Dendritic cell treated with granulocyte-macrophage colony-stimulating factor and Interleukin-4, amounts not matched to agents 40 ng/mL and 50 ng/mL, for 4 days (primary cell): ENCODE measurements at regions not wholly inside any gene's neighbourhood (a gene's known extent, or its start where the extent isn't known, plus 50 kb on each side); places are given as distances from the start of the nearest gene placed in this dataset.

Experiments
- H3K27ac Mint-ChIP-seq: one replicate; pipeline ENCODE4 v1.8.0; 2022; ENCODE audit warnings: mild to moderate bottlenecking, mixed read lengths
- H3K27me3 Mint-ChIP-seq: one replicate; pipeline ENCODE4 v1.8.0; 2022; ENCODE audit warnings: mild to moderate bottlenecking, mixed read lengths
- H3K36me3 Mint-ChIP-seq: one replicate; pipeline ENCODE4 v1.8.0; 2022; ENCODE audit warnings: low read depth, mixed read lengths
- H3K4me1 Mint-ChIP-seq: one replicate; pipeline ENCODE4 v1.8.0; 2022; ENCODE audit warnings: low read depth, mixed read lengths
- H3K4me3 Mint-ChIP-seq: one replicate; pipeline ENCODE4 v1.8.0; 2022; ENCODE audit warnings: mild to moderate bottlenecking, moderate library complexity, mixed read lengths
- H3K9me3 Mint-ChIP-seq: one replicate; pipeline ENCODE4 v1.8.0; 2022; ENCODE audit warnings: mixed read lengths
- intact Hi-C: fragments of 100-400 bp; cut with micrococcal nuclease; formaldehyde crosslinking; loops from one replicate; pipeline ENCODE4 v1.15.0; 2022

- no peaks in the 10 kb centered on the region for H3K4me1 Mint-ChIP-seq
- H3K27me3 Mint-ChIP-seq = no peaks in the 10 kb centered on the region
- no peak overlapping the region for H3K27ac Mint-ChIP-seq
- intact Hi-C loops = no loop called here
- no peaks in the 10 kb centered on the region for H3K9me3 Mint-ChIP-seq
- H3K4me3 Mint-ChIP-seq = no peak overlapping the region
- H3K36me3 Mint-ChIP-seq = no peaks in the 10 kb centered on the region
These were observed 317.4 kb upstream of the SORCS1 start for GRCh38 chr10:107481881-107482280.

DNA sequence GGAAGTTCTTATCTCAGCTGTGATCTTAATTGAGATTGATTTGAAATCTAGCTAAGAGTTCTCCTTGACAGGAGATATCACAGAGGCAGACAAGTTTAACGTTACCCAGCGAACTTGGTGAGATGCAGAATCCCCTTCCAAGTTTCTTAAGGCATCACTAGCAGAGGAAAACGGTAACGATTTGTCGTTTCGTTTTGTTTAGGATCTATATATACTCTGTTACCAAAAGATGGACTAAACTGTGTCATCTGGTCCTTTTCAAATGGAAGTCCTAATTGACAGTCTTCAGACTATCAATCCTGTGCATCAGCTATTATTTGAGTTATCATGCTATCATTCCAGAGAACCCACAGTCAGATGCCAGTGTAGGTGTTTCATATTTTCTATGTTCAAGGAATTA lies 316.7 kb upstream of the SORCS1 start:
- intact Hi-C loops = no loop called here
- H3K27ac Mint-ChIP-seq = no peak overlapping the region

DNA sequence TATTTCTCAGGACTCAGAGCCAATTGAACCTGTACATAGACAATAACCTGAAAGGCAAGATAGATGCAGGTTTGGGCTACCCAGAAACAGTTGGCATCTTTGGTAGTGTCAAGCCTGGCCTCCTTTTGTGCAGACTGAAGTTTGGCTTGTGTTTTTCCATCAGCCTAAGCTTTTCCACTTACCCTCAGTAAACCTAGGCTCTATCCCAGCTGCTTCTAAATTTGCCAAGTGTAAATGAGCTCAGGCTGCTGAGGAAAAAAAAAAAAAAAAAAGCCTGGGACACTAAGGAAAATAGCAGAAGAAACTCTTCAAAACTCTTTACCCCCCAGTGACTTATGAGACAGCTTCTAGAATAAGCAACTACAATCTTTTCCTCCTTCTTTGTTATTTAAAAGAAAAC lies 316.3 kb upstream of the SORCS1 start:
- Mint-ChIP-seq H3K9me3 (no peaks in the 10 kb centered on the region), H3K27ac (no peak overlapping the region), H3K36me3 (no peaks in the 10 kb centered on the region), H3K27me3 (no peaks in the 10 kb centered on the region), H3K4me1 (no peaks in the 10 kb centered on the region), H3K4me3 (no peak overlapping the region)
- intact Hi-C loops = no loop called here

More for the DNA sequence above, 316.7 kb upstream of the SORCS1 start:
- H3K4me3 Mint-ChIP-seq = no peak overlapping the region
- H3K27me3 Mint-ChIP-seq = no peaks in the 10 kb centered on the region
- H3K4me1 Mint-ChIP-seq = no peaks in the 10 kb centered on the region
- no peaks in the 10 kb centered on the region for H3K36me3 Mint-ChIP-seq
- no peaks in the 10 kb centered on the region for H3K9me3 Mint-ChIP-seq

- H3K27ac Mint-ChIP-seq = no peak overlapping the region
- H3K36me3 Mint-ChIP-seq = no peaks in the 10 kb centered on the region
- H3K27me3 Mint-ChIP-seq = no peaks in the 10 kb centered on the region
- intact Hi-C loops = no loop called here
- H3K4me1 Mint-ChIP-seq = no peaks in the 10 kb centered on the region
- no peak overlapping the region for H3K4me3 Mint-ChIP-seq
- no peaks in the 10 kb centered on the region for H3K9me3 Mint-ChIP-seq
These were observed 312.8 kb upstream of the SORCS1 start for GRCh38 chr10:107477266-107477665.

GRCh38 chr10:107476408-107476807 lies 311.9 kb upstream of the SORCS1 start:
- Mint-ChIP-seq H3K27me3 (no peaks in the 10 kb centered on the region), H3K4me1 (no peaks in the 10 kb centered on the region), H3K36me3 (no peaks in the 10 kb centered on the region), H3K9me3 (no peaks in the 10 kb centered on the region), H3K27ac (no peak overlapping the region), H3K4me3 (no peak overlapping the region)
- intact Hi-C loops = no loop called here

DNA sequence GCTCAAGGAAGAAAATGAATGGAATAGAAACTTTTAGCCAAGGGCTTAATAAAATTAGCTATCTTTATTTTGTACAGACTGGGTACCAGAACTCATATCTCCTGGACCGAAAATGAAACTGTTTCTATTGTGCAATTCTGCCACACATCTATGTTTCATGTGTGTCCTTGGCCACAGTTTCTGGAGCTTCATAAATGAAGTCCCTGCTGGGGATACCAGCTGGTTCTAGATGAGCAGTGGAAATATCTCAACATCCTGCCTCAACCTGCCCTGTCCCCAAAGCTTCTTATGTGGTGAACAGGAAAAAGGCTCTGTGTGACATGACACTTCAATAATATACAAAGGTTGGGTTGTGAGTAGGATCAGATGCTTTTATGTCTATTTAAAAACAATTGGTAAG lies 310.1 kb upstream of the SORCS1 start:
- intact Hi-C loops = no loop called here
- no peaks in the 10 kb centered on the region for H3K27me3 Mint-ChIP-seq
- no peak overlapping the region for H3K27ac Mint-ChIP-seq
- no peaks in the 10 kb centered on the region for H3K36me3 Mint-ChIP-seq
- H3K4me1 Mint-ChIP-seq = no peaks in the 10 kb centered on the region
- H3K4me3 Mint-ChIP-seq = no peak overlapping the region
- no peaks in the 10 kb centered on the region for H3K9me3 Mint-ChIP-seq

- intact Hi-C loops = no loop called here
- Mint-ChIP-seq H3K4me3 (no peak overlapping the region), H3K27me3 (no peaks in the 10 kb centered on the region), H3K27ac (no peak overlapping the region), H3K9me3 (no peaks in the 10 kb centered on the region), H3K4me1 (no peaks in the 10 kb centered on the region), H3K36me3 (no peaks in the 10 kb centered on the region)
These were observed 308.7 kb upstream of the SORCS1 start for GRCh38 chr10:107473225-107473624.

DNA sequence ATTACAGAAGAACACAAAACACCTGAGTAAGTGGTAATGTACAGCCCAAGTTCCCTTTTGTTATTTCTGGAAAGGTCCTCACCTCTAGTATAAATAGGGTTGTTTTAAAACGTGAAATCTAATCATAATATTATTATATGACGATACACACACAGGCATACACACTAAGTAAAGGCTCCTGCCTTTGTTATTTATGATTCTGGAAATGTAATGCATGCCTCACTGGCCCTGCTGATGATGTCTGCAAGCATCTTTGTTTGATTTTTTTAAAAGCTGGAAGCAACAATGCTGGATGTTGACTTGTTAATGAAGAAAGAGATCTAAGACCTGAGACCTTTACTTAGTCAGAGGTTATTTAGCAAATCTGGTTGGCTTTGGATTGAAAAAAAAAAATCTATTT lies 307.4 kb upstream of the SORCS1 start:
- Mint-ChIP-seq H3K36me3 (no peaks in the 10 kb centered on the region), H3K27ac (no peak overlapping the region), H3K4me3 (no peak overlapping the region), H3K27me3 (no peaks in the 10 kb centered on the region), H3K9me3 (no peaks in the 10 kb centered on the region), H3K4me1 (no peaks in the 10 kb centered on the region)
- intact Hi-C loops = no loop called here

- Mint-ChIP-seq H3K4me1 (peaks cover 6% of the 10 kb centered on the region), H3K4me3 (no peak overlapping the region), H3K27ac (no peak overlapping the region), H3K9me3 (no peaks in the 10 kb centered on the region), H3K36me3 (no peaks in the 10 kb centered on the region), H3K27me3 (no peaks in the 10 kb centered on the region)
- intact Hi-C loops = no loop called here
These were observed 289.1 kb upstream of the SORCS1 start for GRCh38 chr10:107453561-107453960.

- intact Hi-C loops = no loop called here
- Mint-ChIP-seq H3K36me3 (no peaks in the 10 kb centered on the region), H3K9me3 (no peaks in the 10 kb centered on the region), H3K4me1 (peaks cover 6% of the 10 kb centered on the region), H3K27me3 (no peaks in the 10 kb centered on the region), H3K27ac (no peak overlapping the region), H3K4me3 (no peak overlapping the region)
These were observed 286.5 kb upstream of the SORCS1 start for GRCh38 chr10:107451047-107451446.

- intact Hi-C loops = no loop called here
- Mint-ChIP-seq H3K9me3 (no peaks in the 10 kb centered on the region), H3K4me1 (peaks cover 6% of the 10 kb centered on the region), H3K27ac (no peak overlapping the region), H3K27me3 (no peaks in the 10 kb centered on the region), H3K36me3 (no peaks in the 10 kb centered on the region), H3K4me3 (no peak overlapping the region)
These were observed 285.6 kb upstream of the SORCS1 start for GRCh38 chr10:107450056-107450455.

- Mint-ChIP-seq H3K4me1 (no peaks in the 10 kb centered on the region), H3K27me3 (no peaks in the 10 kb centered on the region), H3K27ac (no peak overlapping the region), H3K4me3 (no peak overlapping the region), H3K36me3 (no peaks in the 10 kb centered on the region), H3K9me3 (peaks cover 13% of the 10 kb centered on the region)
- intact Hi-C loops = no loop called here
These were observed 279.9 kb upstream of the SORCS1 start for GRCh38 chr10:107444443-107444842.

DNA sequence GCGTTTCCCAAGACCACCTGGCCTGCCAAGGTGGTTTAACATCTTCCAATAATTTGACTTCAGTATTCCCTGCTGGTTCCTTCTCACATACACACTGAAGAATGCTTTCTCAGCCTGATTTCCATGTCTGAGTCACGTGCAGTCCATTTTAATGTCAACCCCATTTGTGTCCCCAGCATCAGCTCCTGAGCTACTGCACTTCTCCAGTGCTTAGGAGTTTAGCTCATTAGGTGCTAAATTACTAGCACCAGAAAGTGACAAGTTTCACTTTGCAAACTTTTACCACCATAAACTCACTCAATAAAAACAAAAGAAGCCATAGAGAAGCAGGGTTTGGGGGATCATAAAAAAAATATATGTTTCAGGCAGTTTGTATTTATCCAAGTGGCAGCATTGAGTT lies 279.3 kb upstream of the SORCS1 start:
- H3K36me3 Mint-ChIP-seq = no peaks in the 10 kb centered on the region
- peaks cover 13% of the 10 kb centered on the region for H3K9me3 Mint-ChIP-seq
- H3K4me3 Mint-ChIP-seq = no peak overlapping the region
- intact Hi-C loops = no loop called here
- H3K4me1 Mint-ChIP-seq = no peaks in the 10 kb centered on the region
- H3K27ac Mint-ChIP-seq = no peak overlapping the region
- H3K27me3 Mint-ChIP-seq = no peaks in the 10 kb centered on the region

DNA sequence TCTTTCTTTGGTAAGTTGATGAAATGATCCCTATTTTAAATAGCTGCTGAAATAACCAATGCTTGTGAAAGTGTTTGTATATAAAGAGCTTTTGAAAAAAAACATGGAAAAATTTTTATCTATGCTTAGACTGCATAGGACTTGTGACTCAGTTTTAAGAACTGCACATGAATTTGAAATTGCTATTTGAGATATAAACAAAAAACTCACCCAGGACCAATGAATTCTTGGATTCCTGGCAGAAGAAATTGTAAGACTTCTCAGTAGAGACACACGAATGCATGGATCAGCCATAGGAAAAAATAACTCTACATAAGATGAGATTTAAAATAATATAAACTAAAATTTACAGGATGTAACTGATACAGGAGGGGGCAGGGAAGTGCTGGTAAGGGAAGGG lies 278.8 kb upstream of the SORCS1 start:
- no peaks in the 10 kb centered on the region for H3K27me3 Mint-ChIP-seq
- intact Hi-C loops = no loop called here
- H3K27ac Mint-ChIP-seq = no peak overlapping the region
- H3K4me3 Mint-ChIP-seq = no peak overlapping the region
- no peaks in the 10 kb centered on the region for H3K36me3 Mint-ChIP-seq
- peaks cover 13% of the 10 kb centered on the region for H3K9me3 Mint-ChIP-seq
- no peaks in the 10 kb centered on the region for H3K4me1 Mint-ChIP-seq

GRCh38 chr10:107442035-107442505 lies 277.6 kb upstream of the SORCS1 start:
- Mint-ChIP-seq H3K27ac (no peak overlapping the region), H3K4me1 (no peaks in the 10 kb centered on the region), H3K9me3 (peaks cover 13% of the 10 kb centered on the region), H3K4me3 (no peak overlapping the region), H3K36me3 (no peaks in the 10 kb centered on the region), H3K27me3 (no peaks in the 10 kb centered on the region)
- intact Hi-C loops = no loop called here
